Panc1 (cell line): ENCODE measurements at regions not wholly inside any gene's neighbourhood (a gene's known extent, or its start where the extent isn't known, plus 50 kb on each side); places are given as distances from the start of the nearest gene placed in this dataset.

Experiments
- ATAC-seq: fragments of 200-7000 bp; cut with Tn5 transposase; 2 replicates; pipeline ENCODE4 v1.9.1; 2020; ENCODE audit warnings: mild to moderate bottlenecking, moderate library complexity
- BruUV-seq: library from RNA; stranded (reverse); fragments of 400-500 nt; replicated peaks from 2 replicates; lab custom pipeline; 2021; lab: Mats Ljungman, UMichigan
- CTCF ChIA-PET: fragments of 300-600 bp; sonication (Branson Sonifier 250); formaldehyde crosslinking; loops from one replicate; lab custom pipeline; 2022; ENCODE audit warnings: antibody characterized with exemption; lab: Charles Lee
- POLR2A ChIA-PET: fragments of 300-600 bp; sonication (Branson Sonifier 250); formaldehyde crosslinking; loops from one replicate; lab custom pipeline; 2022; ENCODE audit warnings: antibody characterized with exemption; lab: Charles Lee
- DNase-seq: peaks from one replicate; pipeline ENCODE4 v3.0.0-alpha.2; 2010; ENCODE audit warnings: low read depth, low spot score
- H3K27ac ChIP-seq: 2 replicates; pipeline ENCODE4 v1.5.1; 2011; ENCODE audit warnings: mild to moderate bottlenecking, low read length, inconsistent platforms
- H3K27me3 ChIP-seq: fragments of 200-500 bp; sonication (Bioruptor generic); 2 replicates; pipeline ENCODE4 v1.6.0; 2014; ENCODE audit warnings: low read length, inconsistent platforms; ENCODE audit not compliant: control insufficient read depth, insufficient read depth
- H3K36me3 ChIP-seq: fragments of 200-500 bp; sonication (Bioruptor generic); 2 replicates; pipeline ENCODE4 v1.5.1; 2014; ENCODE audit warnings: inconsistent platforms, mild to moderate bottlenecking, low read length, moderate library complexity; ENCODE audit not compliant: control insufficient read depth, insufficient read depth
- H3K4me1 ChIP-seq: 2 replicates; pipeline ENCODE4 v1.5.1; 2011; ENCODE audit warnings: inconsistent platforms, mild to moderate bottlenecking, low read length, moderate library complexity; ENCODE audit not compliant: control insufficient read depth, insufficient read depth
- H3K4me3 ChIP-seq, 2 experiments: 2 replicates each; pipeline ENCODE4 v1.5.1; 2011 to 2012; ENCODE audit warnings: low read depth in 2 of 2, low read length in 2 of 2, mild to moderate bottlenecking in 2 of 2, inconsistent platforms in 1 of 2, moderate library complexity in 1 of 2
- H3K9me3 ChIP-seq: fragments of 200-500 bp; sonication (Bioruptor generic); 2 replicates; pipeline ENCODE4 v1.5.1; 2014; ENCODE audit warnings: low read depth, mild to moderate bottlenecking, inconsistent platforms, low read length, moderate library complexity; ENCODE audit not compliant: control insufficient read depth, insufficient read depth
- POLR2AphosphoS5 ChIP-seq: IDR thresholded peaks from 2 replicates; pipeline ENCODE4 v1.6.1; 2012; ENCODE audit warnings: mild to moderate bottlenecking, low read depth, low read length, moderate library complexity
- SIN3A ChIP-seq: IDR thresholded peaks from 2 replicates; pipeline ENCODE4 v1.6.1; 2012; ENCODE audit warnings: low read depth, mild to moderate bottlenecking, low read length, moderate library complexity, borderline replicate concordance; ENCODE audit not compliant: insufficient read depth
- TCF7L2 ChIP-seq: IDR thresholded peaks from 2 replicates; pipeline ENCODE4 v1.6.1; 2011; ENCODE audit warnings: mild to moderate bottlenecking, low read depth, low read length, inconsistent platforms
- in situ Hi-C: cut with HindIII; loops from 2 replicates; pipeline ENCODE4 v1.10.0; 2016; ENCODE audit warnings: low sequenced_read_pairs, low pct_unique_long_range_greater_than_20kb
- intact Hi-C: fragments of 100-400 bp; cut with micrococcal nuclease; formaldehyde crosslinking; loops from one replicate; pipeline ENCODE4 v1.10.0; 2022; ENCODE audit not compliant: unreplicated experiment
- TF ChIP-seq, protein P1 (sequence below), 2 experiments: IDR thresholded peaks; 2 replicates each; pipeline ENCODE4 v1.6.1; 2011 to 2012; ENCODE audit warnings: low read depth in 2 of 2, control low read depth in 1 of 2, low read length in 1 of 2, mild to moderate bottlenecking in 1 of 2, moderate library complexity in 1 of 2; ENCODE audit not compliant: insufficient read depth in 1 of 2
- TF ChIP-seq, protein P2 (sequence below): fragments of 450-650 bp; IDR thresholded peaks from 2 replicates; pipeline ENCODE4 v1.5.1; 2017; ENCODE audit warnings: mild to moderate bottlenecking

DNA sequence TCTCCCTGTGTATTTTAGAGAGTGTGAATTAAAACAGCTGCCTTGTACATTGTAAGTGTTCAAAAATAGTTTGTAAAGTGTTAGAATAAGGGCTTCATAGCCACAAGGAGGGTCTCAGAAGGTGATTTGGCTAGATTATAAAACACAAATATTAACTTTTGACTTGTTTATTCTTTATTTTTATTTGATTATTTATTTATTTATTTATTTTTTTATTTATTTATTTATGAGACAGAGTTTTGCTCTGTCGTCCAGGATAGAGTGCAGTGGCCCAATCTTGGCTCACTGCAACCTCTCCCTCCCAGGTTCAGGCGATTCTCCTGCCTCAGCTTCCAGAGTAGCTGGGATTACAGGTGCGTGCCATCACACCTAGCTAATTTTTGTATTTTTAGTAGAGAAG lies 111.5 kb upstream of the RBFOX1 start:
- Histone ChIP-seq H3K4me1 (no peaks in the 10 kb centered on the region), H3K27me3 (no peaks in the 10 kb centered on the region), H3K27ac (no peak overlapping the region), H3K36me3 (no peaks in the 10 kb centered on the region), H3K4me3 (no peak overlapping the region), H3K9me3 (no peaks in the 10 kb centered on the region)
- ATAC-seq (no peak), DNase-seq (no peak)
- ChIA-PET POLR2A (no interaction called here), CTCF (no interaction called here)
- TF ChIP-seq TCF7L2 (no peak), POLR2AphosphoS5 (no peak), SIN3A (no peak)
- TF ChIP-seq, protein P1, sequence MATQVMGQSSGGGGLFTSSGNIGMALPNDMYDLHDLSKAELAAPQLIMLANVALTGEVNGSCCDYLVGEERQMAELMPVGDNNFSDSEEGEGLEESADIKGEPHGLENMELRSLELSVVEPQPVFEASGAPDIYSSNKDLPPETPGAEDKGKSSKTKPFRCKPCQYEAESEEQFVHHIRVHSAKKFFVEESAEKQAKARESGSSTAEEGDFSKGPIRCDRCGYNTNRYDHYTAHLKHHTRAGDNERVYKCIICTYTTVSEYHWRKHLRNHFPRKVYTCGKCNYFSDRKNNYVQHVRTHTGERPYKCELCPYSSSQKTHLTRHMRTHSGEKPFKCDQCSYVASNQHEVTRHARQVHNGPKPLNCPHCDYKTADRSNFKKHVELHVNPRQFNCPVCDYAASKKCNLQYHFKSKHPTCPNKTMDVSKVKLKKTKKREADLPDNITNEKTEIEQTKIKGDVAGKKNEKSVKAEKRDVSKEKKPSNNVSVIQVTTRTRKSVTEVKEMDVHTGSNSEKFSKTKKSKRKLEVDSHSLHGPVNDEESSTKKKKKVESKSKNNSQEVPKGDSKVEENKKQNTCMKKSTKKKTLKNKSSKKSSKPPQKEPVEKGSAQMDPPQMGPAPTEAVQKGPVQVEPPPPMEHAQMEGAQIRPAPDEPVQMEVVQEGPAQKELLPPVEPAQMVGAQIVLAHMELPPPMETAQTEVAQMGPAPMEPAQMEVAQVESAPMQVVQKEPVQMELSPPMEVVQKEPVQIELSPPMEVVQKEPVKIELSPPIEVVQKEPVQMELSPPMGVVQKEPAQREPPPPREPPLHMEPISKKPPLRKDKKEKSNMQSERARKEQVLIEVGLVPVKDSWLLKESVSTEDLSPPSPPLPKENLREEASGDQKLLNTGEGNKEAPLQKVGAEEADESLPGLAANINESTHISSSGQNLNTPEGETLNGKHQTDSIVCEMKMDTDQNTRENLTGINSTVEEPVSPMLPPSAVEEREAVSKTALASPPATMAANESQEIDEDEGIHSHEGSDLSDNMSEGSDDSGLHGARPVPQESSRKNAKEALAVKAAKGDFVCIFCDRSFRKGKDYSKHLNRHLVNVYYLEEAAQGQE (IDR thresholded peaks at IDR 0.05; ENCODE audit: insufficient read depth in 1 of 2, low read depth in 2 of 2, low read length in 1 of 2), result no peak
- TF ChIP-seq, protein P2, sequence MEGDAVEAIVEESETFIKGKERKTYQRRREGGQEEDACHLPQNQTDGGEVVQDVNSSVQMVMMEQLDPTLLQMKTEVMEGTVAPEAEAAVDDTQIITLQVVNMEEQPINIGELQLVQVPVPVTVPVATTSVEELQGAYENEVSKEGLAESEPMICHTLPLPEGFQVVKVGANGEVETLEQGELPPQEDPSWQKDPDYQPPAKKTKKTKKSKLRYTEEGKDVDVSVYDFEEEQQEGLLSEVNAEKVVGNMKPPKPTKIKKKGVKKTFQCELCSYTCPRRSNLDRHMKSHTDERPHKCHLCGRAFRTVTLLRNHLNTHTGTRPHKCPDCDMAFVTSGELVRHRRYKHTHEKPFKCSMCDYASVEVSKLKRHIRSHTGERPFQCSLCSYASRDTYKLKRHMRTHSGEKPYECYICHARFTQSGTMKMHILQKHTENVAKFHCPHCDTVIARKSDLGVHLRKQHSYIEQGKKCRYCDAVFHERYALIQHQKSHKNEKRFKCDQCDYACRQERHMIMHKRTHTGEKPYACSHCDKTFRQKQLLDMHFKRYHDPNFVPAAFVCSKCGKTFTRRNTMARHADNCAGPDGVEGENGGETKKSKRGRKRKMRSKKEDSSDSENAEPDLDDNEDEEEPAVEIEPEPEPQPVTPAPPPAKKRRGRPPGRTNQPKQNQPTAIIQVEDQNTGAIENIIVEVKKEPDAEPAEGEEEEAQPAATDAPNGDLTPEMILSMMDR, result no peak
- no TSS peak for BruUV-seq
- in situ Hi-C loops, result no loop called here
- intact Hi-C loops, result no loop called here

DNA sequence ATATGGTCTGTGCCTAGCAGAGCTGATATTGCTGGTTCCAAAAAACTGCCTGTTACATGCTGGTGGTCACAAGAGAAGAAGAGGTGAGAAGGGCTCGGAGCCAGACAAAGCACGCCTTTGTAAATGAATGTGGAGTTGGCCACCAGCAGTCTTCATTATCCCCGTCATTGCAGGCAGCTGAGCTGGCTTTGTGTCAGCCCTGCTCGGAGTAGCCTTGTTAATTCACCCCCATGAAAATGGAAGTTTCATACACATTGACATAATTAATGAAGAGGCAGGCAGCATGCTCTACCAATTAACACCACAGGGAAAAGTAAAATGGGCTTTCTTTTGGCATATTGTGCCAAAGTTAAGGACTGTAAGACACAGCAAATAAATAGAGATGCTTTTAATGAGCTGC lies 113.7 kb upstream of the RBFOX1 start:
- no peak overlapping the region for H3K4me3 ChIP-seq
- BruUV-seq, result no TSS peak
- intact Hi-C loops (no loop called here), in situ Hi-C loops (no loop called here)
- H3K9me3 ChIP-seq, result no peaks in the 10 kb centered on the region
- no peaks in the 10 kb centered on the region for H3K36me3 ChIP-seq
- H3K4me1 ChIP-seq, result no peaks in the 10 kb centered on the region
- TF ChIP-seq, protein P1 (IDR thresholded peaks at IDR 0.05; ENCODE audit: insufficient read depth in 1 of 2, low read depth in 2 of 2, low read length in 1 of 2), result no peak
- no peak for TF ChIP-seq TCF7L2
- TF ChIP-seq, protein P2, result no peak
- no peak for TF ChIP-seq POLR2AphosphoS5
- no peak for TF ChIP-seq SIN3A
- ATAC-seq, result no peak
- ChIA-PET POLR2A (no interaction called here), CTCF (no interaction called here)
- no peak overlapping the region for H3K27ac ChIP-seq
- no peaks in the 10 kb centered on the region for H3K27me3 ChIP-seq
- DNase-seq, result no peak
